OCI-LY7 (cell line): ENCODE measurements at regions not wholly inside any gene's neighbourhood (a gene's known extent, or its start where the extent isn't known, plus 50 kb on each side); places are given as distances from the start of the nearest gene placed in this dataset.

Experiments used
- CTCF ChIP-seq: fragments of 200-600 bp; sonication (generic); conservative IDR thresholded peaks from 2 replicates; pipeline ENCODE4 v1.5.1; 2014; ENCODE audit warnings: mild to moderate bottlenecking, antibody characterized with exemption, low read length, moderate library complexity, mixed read lengths
- EZH2phosphoT487 ChIP-seq: fragments of 200-600 bp; sonication (generic); IDR thresholded peaks from 2 replicates; pipeline ENCODE4 v1.6.1; 2018; ENCODE audit warnings: low read depth, borderline replicate concordance, mild to moderate bottlenecking, mixed run types, antibody characterized with exemption, low read length, moderate library complexity, mixed read lengths

DNA sequence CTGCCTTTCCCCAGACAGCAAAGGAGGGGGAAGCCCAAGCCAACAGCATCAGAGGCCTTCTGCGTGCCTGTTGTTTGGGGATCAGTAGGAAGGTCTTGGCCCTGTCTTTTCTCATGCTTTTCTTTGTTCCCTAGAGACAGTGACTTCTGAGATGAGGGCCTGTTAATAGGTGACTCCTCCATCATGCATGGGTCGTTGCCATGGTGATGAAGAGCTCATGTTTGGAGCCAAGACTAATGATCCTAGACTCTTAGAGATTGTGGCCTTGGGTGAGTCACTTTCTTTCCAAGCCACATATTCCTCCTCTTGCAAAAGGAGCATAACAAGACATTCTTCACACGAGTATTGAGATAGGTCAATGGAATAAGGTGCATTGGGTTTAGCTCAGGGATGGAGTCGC, 201.1 kb upstream of the ASIC2 start:
- no peak for TF ChIP-seq CTCF
- no peak for TF ChIP-seq EZH2phosphoT487
